Mammary epithelial cell (primary cell): ENCODE measurements at regions not wholly inside any gene's neighbourhood (a gene's known extent, or its start where the extent isn't known, plus 50 kb on each side); places are given as distances from the start of the nearest gene placed in this dataset.

Source experiments
- CTCF ChIP-seq, 2 donors: IDR thresholded peaks in 1 of 2; conservative IDR thresholded peaks in 1 of 2; 2 replicates each; pipeline ENCODE4 v1.5.1; 2011 to 2012; ENCODE audit warnings: inconsistent platforms in 2 of 2, low read length in 2 of 2, mild to moderate bottlenecking in 2 of 2, control low read depth in 1 of 2, low read depth in 1 of 2; ENCODE audit not compliant: insufficient read depth in 1 of 2; ENCODE audit errors: extremely low read depth in 1 of 2
- EZH2 ChIP-seq: IDR thresholded peaks from 2 replicates; pipeline ENCODE4 v1.6.1; 2012; ENCODE audit warnings: low read length, inconsistent platforms, borderline replicate concordance

GRCh38 chr5:67648201-67648671 lies 451.6 kb upstream of the CD180 start:
- TF ChIP-seq EZH2 (no peak), CTCF (conservative IDR thresholded peaks at IDR 0.05 in 1 of 2, IDR thresholded peaks at IDR 0.05 in 1 of 2; ENCODE audit: extremely low read depth in 1 of 2, insufficient read depth in 1 of 2, low read depth in 1 of 2, low read length in 2 of 2) (no peak)
